ENCODE measurements at regions not wholly inside any gene's neighbourhood (a gene's known extent, or its start where the extent isn't known, plus 50 kb on each side); places are given as distances from the start of the nearest gene placed in this dataset.

DNA sequence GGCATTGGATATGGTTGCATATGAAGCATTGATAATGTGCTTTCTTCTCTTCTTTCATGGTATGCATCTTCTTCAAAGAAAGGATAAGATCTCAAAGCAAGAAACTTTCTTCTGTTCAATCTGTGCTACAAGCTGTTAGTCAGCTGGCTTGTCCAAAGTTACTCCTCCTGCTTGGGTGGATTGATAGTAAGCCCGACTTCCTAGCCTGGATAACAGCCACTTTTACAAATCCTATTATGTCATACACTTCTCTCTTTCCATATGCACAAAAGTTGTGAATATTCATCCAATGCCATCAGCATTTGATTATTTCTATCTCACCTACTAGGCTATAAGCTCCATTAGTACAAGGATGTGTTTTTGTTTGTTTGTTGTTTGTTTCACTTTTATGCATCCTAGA, 891.0 kb upstream of the SORCS1 start:
- Histone ChIP-seq H2AK5ac (ENCODE audit: low read depth, low read length) (no peak overlapping the region), H3K4me3 (ENCODE audit: insufficient read depth, low read depth, low read length) (no peak overlapping the region), H3K36me3 (ENCODE audit: control insufficient read depth, insufficient read depth, low read length) (no peaks in the 10 kb centered on the region), H4K5ac (ENCODE audit: low read depth, low read length) (no peak overlapping the region), H3K27ac (ENCODE audit: insufficient read depth, low read length) (no peak overlapping the region), H3K9me3 (ENCODE audit: control insufficient read depth, insufficient read depth, low read length) (peaks cover 7% of the 10 kb centered on the region; the same call in 1 of the 2 replicates), H3K27me3 (ENCODE audit: control insufficient read depth, insufficient read depth, low read length) (no peaks in the 10 kb centered on the region), H2BK20ac (ENCODE audit: low read depth, low read length) (no peak overlapping the region), H3K4ac (ENCODE audit: low read depth, low read length) (no peak overlapping the region), H4K91ac (ENCODE audit: insufficient read depth, low read depth, low read length) (no peak overlapping the region), H3K9me1 (ENCODE audit: insufficient read depth, low read length) (no peaks in the 10 kb centered on the region), H2BK5ac (ENCODE audit: low read depth, low read length, poor library complexity, severe bottlenecking) (no peak overlapping the region), H2AFZ (replicated peaks; ENCODE audit: low read length, poor library complexity) (no peak overlapping the region), H2BK15ac (ENCODE audit: low read depth, low read length) (no peak overlapping the region), H3K56ac (ENCODE audit: extremely low read depth, insufficient read depth, low read length) (no peak overlapping the region), H4K8ac (ENCODE audit: low read depth in 2 of 2, low read length in 2 of 2) (no peak overlapping the region), H3K14ac (replicated peaks; ENCODE audit: low read depth, low read length) (no peak overlapping the region), H3K79me1 (ENCODE audit: low read depth in 1 of 2, low read length in 2 of 2) (no peaks in the 10 kb centered on the region), H2BK120ac (ENCODE audit: low read depth, low read length) (no peak overlapping the region), H2AK9ac (replicated peaks; ENCODE audit: low read depth, low read length, poor library complexity) (no peak overlapping the region), H4K20me1 (ENCODE audit: insufficient read depth, low read length) (no peaks in the 10 kb centered on the region), H3K9ac (ENCODE audit: low read depth, low read length) (no peak overlapping the region), H3K23ac (ENCODE audit: low read depth, low read length) (no peak overlapping the region), H3K4me2 (ENCODE audit: low read depth, low read length) (no peak overlapping the region), H3K4me1 (ENCODE audit: control insufficient read depth, insufficient read depth, low read length) (no peaks in the 10 kb centered on the region), H3K18ac (ENCODE audit: low read depth, low read length) (no peak overlapping the region)
- no peak for TF ChIP-seq FOS (IDR thresholded peaks at IDR 0.05; ENCODE audit: low read depth, low read length)
- TF ChIP-seq, protein P1, sequence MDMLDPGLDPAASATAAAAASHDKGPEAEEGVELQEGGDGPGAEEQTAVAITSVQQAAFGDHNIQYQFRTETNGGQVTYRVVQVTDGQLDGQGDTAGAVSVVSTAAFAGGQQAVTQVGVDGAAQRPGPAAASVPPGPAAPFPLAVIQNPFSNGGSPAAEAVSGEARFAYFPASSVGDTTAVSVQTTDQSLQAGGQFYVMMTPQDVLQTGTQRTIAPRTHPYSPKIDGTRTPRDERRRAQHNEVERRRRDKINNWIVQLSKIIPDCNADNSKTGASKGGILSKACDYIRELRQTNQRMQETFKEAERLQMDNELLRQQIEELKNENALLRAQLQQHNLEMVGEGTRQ (IDR thresholded peaks at IDR 0.05; ENCODE audit: low read depth, low read length) = no peak
- no peak for TF ChIP-seq CHD1 (IDR thresholded peaks at IDR 0.05; ENCODE audit: low read depth, low read length)
- no peak for TF ChIP-seq MXI1 (IDR thresholded peaks at IDR 0.05; ENCODE audit: borderline replicate concordance, low read depth, low read length)
- TF ChIP-seq MAZ (IDR thresholded peaks at IDR 0.05; ENCODE audit: borderline replicate concordance, low read depth, low read length) = no peak
- no peak for TF ChIP-seq SMC3 (IDR thresholded peaks at IDR 0.05; ENCODE audit: low read depth, low read length)
- no peak for TF ChIP-seq MAFK (IDR thresholded peaks at IDR 0.05; ENCODE audit: low read depth, low read length)
- no peak for TF ChIP-seq RAD21 (IDR thresholded peaks at IDR 0.05; ENCODE audit: low read length)
- TF ChIP-seq ELK1 (IDR thresholded peaks at IDR 0.05; ENCODE audit: borderline replicate concordance, low read depth, low read length) = no peak
- no peak for TF ChIP-seq NFE2L2 (IDR thresholded peaks at IDR 0.05; ENCODE audit: low read depth, low read length)
- TF ChIP-seq RCOR1 (IDR thresholded peaks at IDR 0.05; ENCODE audit: insufficient replicate concordance, low read length) = no peak
- TF ChIP-seq BHLHE40 (IDR thresholded peaks at IDR 0.05; ENCODE audit: low read depth, low read length) = no peak
- no peak for TF ChIP-seq CEBPB (IDR thresholded peaks at IDR 0.05; ENCODE audit: low read depth, low read length)
- no peak for TF ChIP-seq CTCF (conservative IDR thresholded peaks at IDR 0.05; ENCODE audit: low read depth, low read length)
- no peak for TF ChIP-seq RFX5 (IDR thresholded peaks at IDR 0.05; ENCODE audit: low read depth, low read length)
- no peak for TF ChIP-seq POLR2A (IDR thresholded peaks at IDR 0.05; ENCODE audit: low read depth, low read length)
- ATAC-seq (ENCODE audit: low read depth) = no peak
- intact Hi-C loops (cut with micrococcal nuclease) (no loop called here), in situ Hi-C loops (cut with MboI; ENCODE audit: low sequenced_read_pairs) (no loop called here), dilution Hi-C loops (cut with HindIII; ENCODE audit: low sequenced_read_pairs, unreplicated experiment) (no loop called here)
- no TSS peak for BruUV-seq (replicated peaks)
- ChIA-PET CTCF (no interaction called here), POLR2A (ENCODE audit: unreplicated experiment) (no interaction called here)
- no CpG with 5 or more reads among the region's 1 CpG for WGBS, 2 experiments (ENCODE audit: extremely low coverage in 2 of 2, insufficient read length in 1 of 2)
- DNase-seq = no peak

Data from IMR-90 (cell line).